ENCODE measurements at regions not wholly inside any gene's neighbourhood (a gene's known extent, or its start where the extent isn't known, plus 50 kb on each side); places are given as distances from the start of the nearest gene placed in this dataset.

- H4K5ac ChIP-seq (ENCODE audit: insufficient read length, low read depth, low read length), result no peak overlapping the region
- no peak overlapping the region for H3K23ac ChIP-seq (ENCODE audit: insufficient read length)
- H4K91ac ChIP-seq (replicated peaks; ENCODE audit: insufficient read length, low read length), result no peak overlapping the region
- ChIA-PET CTCF (ENCODE audit: partially characterized antibody) (interaction anchor here (0.7 to 4.0 kb wide), 4 partner anchors 10 to 72 kb away, joined by 3 to 43 read pairs (median 4); no protein-coding TSS in a partner anchor), POLR2A (ENCODE audit: partially characterized antibody) (no interaction called here)
- no peak overlapping the region for H3K4me3 ChIP-seq (ENCODE audit: extremely low read depth in 1 of 4, insufficient read depth in 2 of 4, low read depth in 3 of 4, low read length in 4 of 4)
- no peak overlapping the region for H2BK15ac ChIP-seq (ENCODE audit: low read length)
- no peak overlapping the region for H3K56ac ChIP-seq (replicated peaks; ENCODE audit: insufficient read length, low read depth, low read length)
- H3K4me1 ChIP-seq (replicated peaks in 1 of 4; ENCODE audit: control insufficient read depth in 3 of 4, insufficient read depth in 4 of 4, low read length in 3 of 4), result no peaks in the 10 kb centered on the region; a peak in 1 of 7 replicates
- no peak overlapping the region for H3K4me2 ChIP-seq (ENCODE audit: insufficient read depth in 1 of 2, low read depth in 2 of 2, low read length in 2 of 2)
- no peak overlapping the region for H2BK5ac ChIP-seq (ENCODE audit: low read depth, low read length)
- DNase-seq (ENCODE audit: low read depth in 1 of 2, low spot score in 2 of 2) (no peak), FAIRE-seq (no peak)
- no peak overlapping the region for H3K14ac ChIP-seq (ENCODE audit: insufficient read length)
- no peak overlapping the region for H3K9ac ChIP-seq (replicated peaks in 1 of 4; ENCODE audit: extremely low read depth in 1 of 4, low read depth in 3 of 4, low read length in 3 of 4)
- no peak overlapping the region for H2BK120ac ChIP-seq (replicated peaks; ENCODE audit: low read depth, low read length)
- H3K79me1 ChIP-seq (ENCODE audit: low read depth, low read length), result no peaks in the 10 kb centered on the region
- no peak overlapping the region for H3K27ac ChIP-seq (ENCODE audit: low read depth, low read length)
- H4K20me1 ChIP-seq (replicated peaks in 1 of 2; ENCODE audit: control insufficient read depth in 1 of 2, insufficient read depth in 2 of 2, low read length in 2 of 2), result no peaks in the 10 kb centered on the region
- H2BK20ac ChIP-seq (ENCODE audit: low read length), result no peak overlapping the region
- H3K9me3 ChIP-seq (ENCODE audit: insufficient read depth in 2 of 2, low read depth in 1 of 2, low read length in 1 of 2), result no peaks in the 10 kb centered on the region
- no peak overlapping the region for H3K18ac ChIP-seq (ENCODE audit: extremely low read depth, low read length)
- H3K36me3 ChIP-seq (ENCODE audit: control insufficient read depth in 2 of 4, insufficient read depth in 4 of 4, low read length in 3 of 4), result no peaks in the 10 kb centered on the region
- H3K4ac ChIP-seq (replicated peaks; ENCODE audit: insufficient read length, low read depth, low read length), result no peak overlapping the region
- H2AK5ac ChIP-seq (ENCODE audit: low read depth, low read length), result no peak overlapping the region
- peak overlapping the region; percentile 70; the same call in 1 of the 2 replicates for H2AFZ ChIP-seq (ENCODE audit: low read length)
- no peak overlapping the region for H4K8ac ChIP-seq (ENCODE audit: extremely low read depth, insufficient read depth, low read length)
- no peak overlapping the region for H2BK12ac ChIP-seq (ENCODE audit: low read depth, low read length)
- no peaks in the 10 kb centered on the region for H3K23me2 ChIP-seq (ENCODE audit: low read depth, low read length)
- 78% methylated on average over 2 of the region's 2 CpGs; no CpG with 5 or more reads in 1 of the 2 experiments for WGBS, 2 experiments (ENCODE audit: extremely low coverage in 1 of 2, insufficient coverage in 1 of 2, insufficient read length in 1 of 2, insufficient replicate concordance in 2 of 2, low coverage in 1 of 2, low lambda C conversion rate in 2 of 2, missing lambda C conversion rate in 1 of 2)
- peaks cover 0 to 1% (median 0%) of the 10 kb centered on the region in 4 experiments; a peak in 1 of 7 replicates for H3K27me3 ChIP-seq (replicated peaks in 1 of 4; ENCODE audit: control insufficient read depth in 3 of 4, extremely low read depth in 1 of 4, insufficient read depth in 3 of 4, low read length in 3 of 4)
- no peaks in the 10 kb centered on the region for H3K79me2 ChIP-seq (ENCODE audit: control insufficient read depth in 1 of 2, insufficient read depth in 2 of 2, low read length in 2 of 2)
Measured at GRCh38 chr4:121253961-121254360, 89.8 kb upstream of the TNIP3 start.
